ENCODE measurements at regions not wholly inside any gene's neighbourhood (a gene's known extent, or its start where the extent isn't known, plus 50 kb on each side); places are given as distances from the start of the nearest gene placed in this dataset.

GRCh38 chr9:79807971-79808370 is 236.2 kb downstream of the TLE4 start:
- intact Hi-C loops (cut with DNase I) = no loop called here
- ATAC-seq (no peak), DNase-seq (no peak)
- H3K9me3 ChIP-seq = no peaks in the 10 kb centered on the region
- no peaks in the 10 kb centered on the region for H3K36me3 ChIP-seq (replicated peaks in 1 of 2; ENCODE audit: insufficient read depth in 1 of 2, low read depth in 2 of 2)
- WGBS, 2 donors = 43 to 61% methylated on average over 2 of the region's 2 CpGs
- no peaks in the 10 kb centered on the region for H3K4me1 ChIP-seq
- TF ChIP-seq CTCF (IDR thresholded peaks at IDR 0.05) (no peak), POLR2A (IDR thresholded peaks at IDR 0.05) (no peak)
- H3K27ac ChIP-seq = no peak overlapping the region
- H3K27me3 ChIP-seq = no peaks in the 10 kb centered on the region
- no peak overlapping the region for H3K4me3 ChIP-seq

- intact Hi-C loops (cut with DNase I) = no loop called here
- no peaks in the 10 kb centered on the region for H3K36me3 ChIP-seq (replicated peaks in 1 of 2; ENCODE audit: insufficient read depth in 1 of 2, low read depth in 2 of 2)
- H3K27ac ChIP-seq = no peak overlapping the region
- WGBS, 2 donors = 68% methylated on average over 4 of the region's 4 CpGs
- no peaks in the 10 kb centered on the region for H3K4me1 ChIP-seq
- TF ChIP-seq CTCF (IDR thresholded peaks at IDR 0.05) (no peak), POLR2A (IDR thresholded peaks at IDR 0.05) (no peak)
- H3K9me3 ChIP-seq = no peaks in the 10 kb centered on the region
- ATAC-seq = no peak
- no peaks in the 10 kb centered on the region for H3K27me3 ChIP-seq
- no peak for DNase-seq
- H3K4me3 ChIP-seq = no peak overlapping the region
These were observed 234.3 kb downstream of the TLE4 start for GRCh38 chr9:79806086-79806485.

DNA sequence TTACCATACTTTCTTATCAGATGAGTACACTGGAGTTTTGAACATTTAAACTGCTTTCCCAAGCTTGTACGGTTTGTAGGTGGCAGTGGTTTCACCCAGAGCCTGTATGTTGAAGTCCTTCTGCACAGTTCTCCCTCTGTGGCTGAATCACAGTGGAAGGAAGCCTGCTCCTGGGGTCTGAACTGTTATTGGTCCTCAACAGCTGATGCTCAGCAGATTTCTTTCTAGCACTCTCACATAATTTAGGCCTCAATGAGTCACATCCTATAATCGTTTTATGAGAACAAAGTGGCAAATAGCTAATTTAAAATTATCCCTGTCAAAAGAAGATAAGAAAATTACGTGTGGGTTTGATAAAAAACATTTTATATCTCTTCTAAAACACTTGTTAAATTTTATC is 229.7 kb downstream of the TLE4 start:
- Histone ChIP-seq H3K27me3 (no peaks in the 10 kb centered on the region), H3K36me3 (replicated peaks in 1 of 2; ENCODE audit: insufficient read depth in 1 of 2, low read depth in 2 of 2) (no peaks in the 10 kb centered on the region), H3K4me3 (no peak overlapping the region), H3K4me1 (no peaks in the 10 kb centered on the region), H3K9me3 (no peaks in the 10 kb centered on the region), H3K27ac (no peak overlapping the region)
- DNase-seq (no peak), ATAC-seq (no peak)
- intact Hi-C loops (cut with DNase I) = no loop called here
- WGBS, 2 donors = 34 to 52% methylated on average over 3 of the region's 3 CpGs
- no peak for TF ChIP-seq POLR2A (IDR thresholded peaks at IDR 0.05)
- TF ChIP-seq CTCF (IDR thresholded peaks at IDR 0.05) = no peak

GRCh38 chr9:79800578-79800977 is 228.8 kb downstream of the TLE4 start:
- ATAC-seq (no peak), DNase-seq (no peak)
- no peaks in the 10 kb centered on the region for H3K36me3 ChIP-seq (replicated peaks in 1 of 2; ENCODE audit: insufficient read depth in 1 of 2, low read depth in 2 of 2)
- intact Hi-C loops (cut with DNase I) = no loop called here
- H3K27me3 ChIP-seq = no peaks in the 10 kb centered on the region
- TF ChIP-seq CTCF (IDR thresholded peaks at IDR 0.05) (no peak), POLR2A (IDR thresholded peaks at IDR 0.05) (no peak)
- no peak overlapping the region for H3K27ac ChIP-seq
- no peaks in the 10 kb centered on the region for H3K4me1 ChIP-seq
- no peaks in the 10 kb centered on the region for H3K9me3 ChIP-seq
- no peak overlapping the region for H3K4me3 ChIP-seq
- WGBS, 2 donors = 57 to 74% methylated on average over 1 of the region's 1 CpG

GRCh38 chr9:79799691-79800335 is 228.0 kb downstream of the TLE4 start:
- 27 to 36% methylated on average over 6 of the region's 6 CpGs for WGBS, 2 donors
- Histone ChIP-seq H3K27me3 (no peaks in the 10 kb centered on the region), H3K4me3 (no peak overlapping the region), H3K4me1 (no peaks in the 10 kb centered on the region), H3K27ac (no peak overlapping the region), H3K9me3 (no peaks in the 10 kb centered on the region), H3K36me3 (replicated peaks in 1 of 2; ENCODE audit: insufficient read depth in 1 of 2, low read depth in 2 of 2) (no peaks in the 10 kb centered on the region)
- DNase-seq (no peak), ATAC-seq (no peak)
- intact Hi-C loops (cut with DNase I) = no loop called here
- TF ChIP-seq CTCF (IDR thresholded peaks at IDR 0.05) (no peak), POLR2A (IDR thresholded peaks at IDR 0.05) (no peak)

Measured in body of pancreas (tissue), 4 donors.